Large intestine (tissue), 3 donors: ENCODE measurements at regions not wholly inside any gene's neighbourhood (a gene's known extent, or its start where the extent isn't known, plus 50 kb on each side); places are given as distances from the start of the nearest gene placed in this dataset.
"Not testable (repeated sequence)": the region's sequence is repeated elsewhere in the genome, so short reads cannot be mapped to it uniquely, and the experiment has no call there.

Source experiments
- DNase-seq, 2 donors: peaks; one replicate each; pipeline versions ENCODE4 v3.0.0 to v3.0.0-alpha.2; 2013
- H3K27ac ChIP-seq: one replicate; pipeline ENCODE4 v1.5.1; 2013; ENCODE audit warnings: low read length
- H3K27me3 ChIP-seq: 2 replicates; pipeline ENCODE4 v1.6.1; 2013; ENCODE audit warnings: low read length; ENCODE audit not compliant: control insufficient read depth, insufficient read depth
- H3K36me3 ChIP-seq: 2 replicates; pipeline ENCODE4 v1.6.1; 2013; ENCODE audit warnings: low read length; ENCODE audit not compliant: control insufficient read depth, insufficient read depth
- H3K4me1 ChIP-seq: one replicate; pipeline ENCODE4 v1.6.1; 2013; ENCODE audit warnings: low read length; ENCODE audit not compliant: control insufficient read depth, insufficient read depth
- H3K4me3 ChIP-seq: one replicate; pipeline ENCODE4 v1.5.1; 2013; ENCODE audit warnings: low read length
- H3K9me3 ChIP-seq: one replicate; pipeline ENCODE4 v1.6.1; 2013; ENCODE audit warnings: mild to moderate bottlenecking, low read depth, low read length, moderate library complexity; ENCODE audit not compliant: control insufficient read depth
- WGBS: methylation state at CpG from one replicate; pipeline ENCODE4 v1.1.5; 2013; ENCODE audit warnings: low lambda C conversion rate; ENCODE audit not compliant: insufficient coverage; 5-methylcytosine and 5-hydroxymethylcytosine counted together

DNA sequence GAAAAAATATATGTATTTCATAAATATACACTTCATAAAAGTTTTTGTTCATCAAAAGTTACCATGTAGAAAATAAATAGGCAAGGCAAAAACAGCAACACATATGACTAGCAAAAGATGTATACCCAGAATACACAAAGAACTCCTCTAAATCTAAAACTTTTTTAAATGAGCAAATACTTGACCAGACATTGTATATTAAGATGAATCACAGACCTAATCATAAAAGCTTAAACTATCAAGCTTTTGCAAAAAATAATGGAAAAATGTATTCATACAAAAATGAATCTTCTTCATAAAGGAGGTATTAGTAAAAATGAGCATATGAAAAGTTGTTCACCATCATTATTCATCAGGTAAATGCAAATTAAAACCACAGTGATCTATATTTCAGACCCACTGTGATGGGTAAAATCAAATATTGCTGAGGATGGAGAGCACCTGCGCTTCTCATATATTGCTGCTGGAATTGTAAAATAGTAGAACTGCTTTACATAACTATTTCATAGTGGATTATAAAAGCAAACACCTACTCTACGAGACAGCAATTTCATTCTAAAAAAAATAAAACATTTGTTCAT is 78.3 kb upstream of the RGS1 start:
- 80% methylated on average over 1 of the region's 2 CpGs for WGBS
- no peak for DNase-seq
- Histone ChIP-seq H3K4me1 (no peaks in the 10 kb centered on the region), H3K27ac (no peak overlapping the region), H3K27me3 (no peaks in the 10 kb centered on the region), H3K36me3 (no peaks in the 10 kb centered on the region), H3K9me3 (peaks cover 4% of the 10 kb centered on the region), H3K4me3 (no peak overlapping the region)

DNA sequence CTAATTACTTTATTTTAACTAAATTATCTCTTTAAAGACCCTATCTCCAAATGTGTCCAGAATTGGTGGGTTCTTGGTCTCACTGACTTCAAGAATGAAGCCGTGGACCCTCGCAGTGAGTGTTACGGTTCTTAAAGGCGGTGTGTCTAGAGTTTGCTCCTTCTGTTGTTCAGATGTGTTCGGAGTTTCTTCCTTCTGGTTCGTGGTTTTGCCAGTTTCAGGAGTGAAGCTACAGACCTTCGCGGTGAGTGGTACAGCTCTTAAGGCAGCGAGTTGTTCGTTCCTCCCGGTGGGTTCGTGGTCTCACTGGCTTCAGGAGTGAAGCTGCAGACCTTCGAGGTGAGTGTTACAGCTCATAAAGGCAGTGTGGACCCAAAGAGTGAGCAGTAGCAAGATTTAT is 77.5 kb upstream of the RGS1 start:
- H3K9me3 ChIP-seq, H3K4me3 ChIP-seq, DNase-seq, H3K27me3 ChIP-seq, H3K4me1 ChIP-seq, H3K27ac ChIP-seq, H3K36me3 ChIP-seq: not testable (repeated sequence)
- WGBS, result 100% methylated on average over 2 of the region's 13 CpGs

GRCh38 chr1:192499061-192499581 is 76.5 kb upstream of the RGS1 start:
- H3K4me3 ChIP-seq, H3K27ac ChIP-seq, H3K36me3 ChIP-seq, H3K9me3 ChIP-seq, H3K27me3 ChIP-seq, H3K4me1 ChIP-seq, DNase-seq: not testable (repeated sequence)
- no CpG with 5 or more reads among the region's 29 CpGs for WGBS

DNA sequence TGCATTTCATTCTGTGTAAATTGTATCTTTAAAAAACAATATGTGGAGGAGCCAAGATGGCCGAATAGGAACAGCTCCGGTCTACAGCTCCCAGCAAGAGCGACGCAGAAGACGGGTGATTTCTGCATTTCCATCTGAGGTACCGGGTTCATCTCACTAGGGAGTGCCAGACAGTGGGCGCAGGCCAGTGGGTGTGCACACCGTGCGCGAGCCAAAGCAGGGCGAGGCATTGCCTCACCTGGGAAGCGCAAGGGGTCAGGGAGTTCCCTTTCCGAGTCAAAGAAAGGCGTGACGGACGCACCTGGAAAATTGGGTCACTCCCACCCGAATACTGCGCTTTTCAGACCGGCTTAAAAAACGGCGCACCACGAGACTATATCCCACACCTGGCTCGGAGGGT is 75.0 kb upstream of the RGS1 start:
- not testable (repeated sequence) for H3K9me3 ChIP-seq, H3K4me3 ChIP-seq, H3K4me1 ChIP-seq, H3K27ac ChIP-seq, H3K36me3 ChIP-seq, H3K27me3 ChIP-seq, DNase-seq
- no CpG with 5 or more reads among the region's 23 CpGs for WGBS

DNA sequence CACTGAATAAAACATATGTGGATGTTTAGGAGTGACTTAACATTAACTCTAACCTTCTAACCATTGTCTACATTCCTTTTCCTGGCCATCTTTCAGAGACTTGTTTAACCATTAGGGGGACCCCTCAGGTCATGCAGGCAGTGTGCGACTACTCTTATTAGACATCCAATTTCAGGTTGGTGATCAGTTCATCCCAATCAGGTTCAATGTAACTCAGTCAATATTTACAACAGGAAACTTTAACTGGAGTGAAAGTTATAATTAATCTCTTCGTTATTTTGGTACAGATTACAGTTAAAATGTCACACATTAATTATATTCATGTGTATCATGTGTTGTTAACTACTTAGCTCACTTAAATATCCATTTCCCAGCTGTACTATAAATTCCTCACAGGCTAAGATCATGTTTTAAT is 68.8 kb upstream of the RGS1 start:
- no peak for DNase-seq
- no peaks in the 10 kb centered on the region for H3K4me1 ChIP-seq
- no peaks in the 10 kb centered on the region for H3K36me3 ChIP-seq
- H3K27ac ChIP-seq, result no peak overlapping the region
- H3K4me3 ChIP-seq, result no peak overlapping the region
- no peaks in the 10 kb centered on the region for H3K9me3 ChIP-seq
- WGBS, result no CpG with 5 or more reads among the region's 2 CpGs
- H3K27me3 ChIP-seq, result no peaks in the 10 kb centered on the region

GRCh38 chr1:192512426-192513162 is 63.0 kb upstream of the RGS1 start:
- no peaks in the 10 kb centered on the region for H3K27me3 ChIP-seq
- no CpG with 5 or more reads among the region's 2 CpGs for WGBS
- no peak for DNase-seq
- no peak overlapping the region for H3K27ac ChIP-seq
- peaks cover 3% of the 10 kb centered on the region for H3K9me3 ChIP-seq
- H3K36me3 ChIP-seq, result no peaks in the 10 kb centered on the region
- H3K4me1 ChIP-seq, result no peaks in the 10 kb centered on the region
- H3K4me3 ChIP-seq, result no peak overlapping the region

- no peaks in the 10 kb centered on the region for H3K36me3 ChIP-seq
- DNase-seq, result no peak
- WGBS, result 90% methylated on average over 1 of the region's 1 CpG
- H3K27ac ChIP-seq, result no peak overlapping the region
- H3K9me3 ChIP-seq, result peaks cover 3% of the 10 kb centered on the region
- no peaks in the 10 kb centered on the region for H3K4me1 ChIP-seq
- no peak overlapping the region for H3K4me3 ChIP-seq
- H3K27me3 ChIP-seq, result no peaks in the 10 kb centered on the region
Measured at GRCh38 chr1:192513196-192513595, 62.4 kb upstream of the RGS1 start.

GRCh38 chr1:192513697-192514096 is 61.9 kb upstream of the RGS1 start:
- no CpG with 5 or more reads among the region's 1 CpG for WGBS
- no peaks in the 10 kb centered on the region for H3K4me1 ChIP-seq
- no peak overlapping the region for H3K27ac ChIP-seq
- peaks cover 3% of the 10 kb centered on the region for H3K9me3 ChIP-seq
- H3K27me3 ChIP-seq, result no peaks in the 10 kb centered on the region
- H3K36me3 ChIP-seq, result no peaks in the 10 kb centered on the region
- DNase-seq, result no peak
- H3K4me3 ChIP-seq, result no peak overlapping the region

DNA sequence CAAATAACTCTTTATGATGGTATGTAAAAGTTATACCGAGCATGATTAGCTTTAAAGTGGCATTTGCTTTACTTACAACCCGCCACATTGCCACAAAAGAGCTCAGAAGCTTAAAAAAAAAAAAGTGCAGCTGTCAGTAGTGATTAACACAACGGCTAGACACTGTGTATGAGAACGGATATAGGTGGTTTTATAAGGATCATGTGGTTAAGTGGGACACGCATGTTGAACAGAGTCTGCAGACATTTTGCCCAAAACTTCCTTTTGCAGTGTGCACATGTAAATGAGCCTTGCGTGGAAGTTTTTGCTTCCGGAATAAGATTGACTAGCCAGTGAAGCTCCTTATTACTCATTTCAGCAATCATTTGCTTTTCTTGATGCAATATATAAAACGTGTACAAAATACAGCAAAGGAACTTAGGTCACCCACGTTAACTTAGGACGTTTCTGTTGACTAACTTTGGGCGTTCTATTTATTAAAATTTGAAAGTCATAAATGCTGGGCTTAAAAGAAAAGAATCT is 58.7 kb upstream of the RGS1 start:
- H3K27ac ChIP-seq, result no peak overlapping the region
- no peaks in the 10 kb centered on the region for H3K36me3 ChIP-seq
- H3K9me3 ChIP-seq, result peaks cover 3% of the 10 kb centered on the region
- H3K27me3 ChIP-seq, result no peaks in the 10 kb centered on the region
- 76% methylated on average over 7 of the region's 11 CpGs for WGBS
- no peak overlapping the region for H3K4me3 ChIP-seq
- no peaks in the 10 kb centered on the region for H3K4me1 ChIP-seq
- peak in 1 of 2 donors; percentile 33 for DNase-seq

DNA sequence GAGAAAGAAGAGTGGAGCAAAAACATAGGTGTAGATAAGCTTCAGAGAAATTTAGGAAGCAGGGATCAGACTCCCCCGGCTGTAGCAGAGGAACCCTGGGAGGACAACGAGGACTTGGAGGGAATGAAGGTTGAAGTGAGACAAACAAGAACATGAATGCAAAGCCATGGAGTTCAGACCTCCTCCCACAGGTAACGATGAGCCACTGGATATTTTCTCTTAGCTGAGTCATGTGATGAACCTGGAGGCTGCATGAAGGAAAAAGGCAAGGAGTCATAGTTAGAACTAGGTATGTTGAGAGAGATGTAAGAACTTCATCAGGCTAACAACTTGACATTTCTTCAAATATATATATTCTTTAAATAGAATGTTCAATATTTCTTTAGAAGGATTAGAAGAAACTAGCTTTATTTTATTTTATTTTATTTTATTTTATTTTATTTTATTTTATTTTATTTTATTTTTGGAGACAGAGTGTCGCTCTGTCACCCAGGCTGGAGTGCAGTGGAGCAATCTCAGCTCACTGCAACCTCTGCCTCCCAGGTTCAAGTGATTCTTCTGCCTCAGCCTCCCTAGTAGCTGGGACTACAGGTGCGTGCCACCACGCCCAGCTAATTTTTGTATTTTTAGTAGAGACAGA is 57.7 kb upstream of the RGS1 start:
- not testable (repeated sequence) for H3K27ac ChIP-seq, DNase-seq, H3K9me3 ChIP-seq, H3K4me1 ChIP-seq, H3K4me3 ChIP-seq, H3K27me3 ChIP-seq, H3K36me3 ChIP-seq
- WGBS, result 100% methylated on average over 1 of the region's 6 CpGs
